Brain microvascular endothelial cell (primary cell): ENCODE measurements at regions not wholly inside any gene's neighbourhood (a gene's known extent, or its start where the extent isn't known, plus 50 kb on each side); places are given as distances from the start of the nearest gene placed in this dataset.
A peak's percentile ranks its signal among the peaks of the same experiment; 100 is the strongest.
"Not testable (repeated sequence)": the region's sequence is repeated elsewhere in the genome, so short reads cannot be mapped to it uniquely, and the experiment has no call there.

Experiments
- DNase-seq: peaks from one replicate; pipeline ENCODE4 v3.0.0-alpha.2; 2020
- H3K27ac ChIP-seq: fragments of 250-450 bp; sonication (Bioruptor Pico); 2 replicates; pipeline ENCODE4 v1.5.1; 2020; ENCODE audit warnings: mild to moderate bottlenecking, moderate library complexity
- H3K27me3 ChIP-seq: fragments of 250-450 bp; sonication (Bioruptor Pico); replicated peaks from 2 replicates; pipeline ENCODE4 v1.5.1; 2020; ENCODE audit warnings: mild to moderate bottlenecking
- H3K36me3 ChIP-seq: fragments of 250-450 bp; sonication (Bioruptor Pico); replicated peaks from 2 replicates; pipeline ENCODE4 v1.5.1; 2020; ENCODE audit warnings: mild to moderate bottlenecking
- H3K4me3 ChIP-seq: 2 replicates; pipeline ENCODE4 v1.5.1; 2011; ENCODE audit warnings: low read depth, mild to moderate bottlenecking, control low read depth, low read length, moderate library complexity
- in situ Hi-C: cut with HindIII; loops from 2 replicates; pipeline ENCODE4 v1.10.0; 2017; ENCODE audit warnings: low sequenced_read_pairs, low pct_ligation_motif_present
- TF ChIP-seq, protein P1 (sequence below): IDR thresholded peaks from 2 replicates; pipeline ENCODE4 v1.5.1; 2011; ENCODE audit warnings: low read depth, mild to moderate bottlenecking, moderate library complexity, low read length, control low read depth, inconsistent platforms; ENCODE audit errors: missing control alignments

DNA sequence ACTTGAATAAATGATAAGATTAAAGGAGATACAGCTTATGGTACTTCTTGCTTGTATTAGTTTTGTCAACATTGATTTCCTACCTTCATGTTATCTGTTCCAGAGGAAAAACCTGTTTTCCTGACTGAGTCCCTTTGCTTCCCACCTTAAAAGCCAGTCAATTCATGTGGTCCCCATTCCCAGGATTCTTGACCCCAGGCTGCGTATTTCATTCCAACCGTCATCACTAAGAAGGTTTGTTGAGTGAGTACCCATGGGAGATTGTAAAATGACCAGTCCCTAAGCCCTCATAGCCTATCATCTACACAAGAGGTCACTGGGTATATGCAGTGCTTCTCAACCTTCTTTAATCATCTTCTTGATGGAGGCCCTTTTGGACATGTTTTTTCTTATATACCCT lies 52.2 kb downstream of the BEX3 start:
- H3K36me3 ChIP-seq, result no peaks in the 10 kb centered on the region
- TF ChIP-seq, protein P1, sequence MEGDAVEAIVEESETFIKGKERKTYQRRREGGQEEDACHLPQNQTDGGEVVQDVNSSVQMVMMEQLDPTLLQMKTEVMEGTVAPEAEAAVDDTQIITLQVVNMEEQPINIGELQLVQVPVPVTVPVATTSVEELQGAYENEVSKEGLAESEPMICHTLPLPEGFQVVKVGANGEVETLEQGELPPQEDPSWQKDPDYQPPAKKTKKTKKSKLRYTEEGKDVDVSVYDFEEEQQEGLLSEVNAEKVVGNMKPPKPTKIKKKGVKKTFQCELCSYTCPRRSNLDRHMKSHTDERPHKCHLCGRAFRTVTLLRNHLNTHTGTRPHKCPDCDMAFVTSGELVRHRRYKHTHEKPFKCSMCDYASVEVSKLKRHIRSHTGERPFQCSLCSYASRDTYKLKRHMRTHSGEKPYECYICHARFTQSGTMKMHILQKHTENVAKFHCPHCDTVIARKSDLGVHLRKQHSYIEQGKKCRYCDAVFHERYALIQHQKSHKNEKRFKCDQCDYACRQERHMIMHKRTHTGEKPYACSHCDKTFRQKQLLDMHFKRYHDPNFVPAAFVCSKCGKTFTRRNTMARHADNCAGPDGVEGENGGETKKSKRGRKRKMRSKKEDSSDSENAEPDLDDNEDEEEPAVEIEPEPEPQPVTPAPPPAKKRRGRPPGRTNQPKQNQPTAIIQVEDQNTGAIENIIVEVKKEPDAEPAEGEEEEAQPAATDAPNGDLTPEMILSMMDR, result no peak
- in situ Hi-C loops, result no loop called here
- H3K27ac ChIP-seq, result no peak overlapping the region
- no peaks in the 10 kb centered on the region for H3K27me3 ChIP-seq
- DNase-seq, result no peak
- H3K4me3 ChIP-seq, result no peak overlapping the region

DNA sequence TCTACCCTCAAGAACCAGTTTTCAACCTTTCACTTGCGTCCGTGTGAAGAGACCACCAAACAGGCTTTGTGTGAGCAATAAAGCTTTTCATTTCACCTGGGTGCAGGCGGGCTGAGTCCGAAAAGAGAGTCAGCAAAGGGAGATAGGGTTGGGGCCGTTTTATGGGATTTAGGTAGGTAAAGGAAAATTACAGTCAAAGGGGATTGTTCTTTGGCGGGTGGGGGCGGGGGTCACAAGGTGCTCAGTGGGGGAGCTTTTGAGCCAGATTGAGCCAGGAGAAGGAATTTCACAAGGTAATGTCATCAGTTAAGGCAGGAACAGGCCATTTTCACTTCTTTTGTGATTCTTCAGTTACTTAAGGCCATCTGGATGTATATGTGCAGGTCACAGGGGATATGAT lies 52.7 kb downstream of the BEX3 start:
- H3K27ac ChIP-seq, H3K36me3 ChIP-seq, in situ Hi-C loops, H3K27me3 ChIP-seq, DNase-seq, H3K4me3 ChIP-seq: not testable (repeated sequence)

DNA sequence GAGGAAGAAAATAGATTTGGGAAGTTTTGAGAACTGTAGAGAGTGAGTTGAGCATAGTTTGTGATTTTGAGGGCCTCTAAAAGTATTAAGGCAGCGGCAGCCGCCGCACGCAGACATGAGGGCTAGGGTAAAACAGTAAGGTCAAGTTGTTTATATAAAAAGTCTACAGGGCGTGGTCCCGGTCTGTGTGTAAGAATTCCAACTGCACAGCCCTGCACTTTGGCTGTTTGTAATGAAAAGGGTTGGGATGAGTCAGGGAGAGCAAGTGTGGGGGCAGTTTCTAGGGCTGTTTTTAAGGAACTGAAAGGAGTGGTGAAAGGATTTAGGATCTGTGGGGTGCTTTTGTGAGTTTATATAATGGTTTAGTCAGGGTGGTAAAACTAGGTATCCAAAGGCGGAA lies 55.0 kb downstream of the BEX3 start:
- H3K27ac ChIP-seq, result no peak overlapping the region
- no peak overlapping the region for H3K4me3 ChIP-seq
- H3K27me3 ChIP-seq, result no peaks in the 10 kb centered on the region
- TF ChIP-seq, protein P1, result no peak
- in situ Hi-C loops, result no loop called here
- no peaks in the 10 kb centered on the region for H3K36me3 ChIP-seq
- DNase-seq, result peak; percentile 9

DNA sequence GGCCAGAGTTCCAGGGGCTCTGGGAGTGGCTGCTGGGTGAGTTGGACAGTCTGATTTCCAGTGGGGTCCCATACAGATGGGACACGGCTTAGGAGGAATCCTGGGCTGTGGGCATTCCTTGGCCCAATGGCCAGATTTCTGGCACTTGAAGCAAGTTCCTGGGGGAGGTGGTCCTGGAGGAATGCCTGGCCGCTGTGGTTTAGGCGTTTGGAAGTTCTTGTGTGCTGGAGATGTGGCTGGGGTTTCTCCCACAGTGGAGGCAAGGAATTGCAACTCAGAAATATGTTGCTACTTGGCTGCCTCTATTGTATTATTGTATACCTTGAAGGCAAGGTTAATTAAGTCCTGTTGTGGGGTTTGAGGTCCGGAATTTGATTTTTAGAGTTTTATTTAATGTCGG lies 56.5 kb downstream of the BEX3 start:
- H3K27ac ChIP-seq, H3K27me3 ChIP-seq, DNase-seq, H3K36me3 ChIP-seq, in situ Hi-C loops, H3K4me3 ChIP-seq: not testable (repeated sequence)

DNA sequence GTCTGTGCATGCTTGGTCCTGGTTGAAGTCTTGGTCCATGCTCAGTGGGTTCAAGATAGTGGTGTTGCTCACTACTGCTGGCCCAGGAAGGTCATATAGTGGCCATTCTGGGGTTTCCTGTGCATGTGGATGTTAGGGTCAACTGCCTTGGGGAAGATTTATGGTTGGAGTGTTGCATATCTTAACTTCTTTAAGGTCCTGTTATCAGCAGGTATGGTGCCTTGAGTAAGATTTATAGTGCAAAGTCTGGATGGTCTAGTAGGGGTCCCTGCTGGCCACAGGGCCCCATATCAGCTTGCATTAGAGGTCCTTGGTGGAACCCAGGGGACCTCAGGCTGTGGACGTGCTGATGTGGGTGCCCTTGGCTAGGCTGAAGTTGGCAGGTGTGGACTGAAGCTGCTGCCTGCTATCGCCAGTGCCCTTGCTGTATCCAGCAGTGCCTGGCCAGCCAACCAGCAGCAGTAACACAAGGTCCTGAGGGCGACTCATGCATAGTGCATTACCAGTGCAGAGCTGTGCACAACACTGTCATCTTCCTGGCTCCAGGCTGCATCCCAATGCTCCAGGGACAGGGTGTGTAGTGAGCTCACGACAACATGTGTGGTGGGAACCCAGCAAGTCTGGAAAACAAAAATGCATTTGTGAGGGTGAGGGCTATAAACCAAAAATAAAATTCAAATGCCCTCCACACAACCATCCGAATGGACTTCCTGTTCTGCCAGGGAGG lies 61.0 kb downstream of the BEX3 start:
- Histone ChIP-seq H3K27me3 (no peaks in the 10 kb centered on the region), H3K4me3 (no peak overlapping the region), H3K27ac (no peak overlapping the region), H3K36me3 (no peaks in the 10 kb centered on the region)
- DNase-seq, result no peak
- in situ Hi-C loops, result no loop called here
- TF ChIP-seq, protein P1, result no peak

DNA sequence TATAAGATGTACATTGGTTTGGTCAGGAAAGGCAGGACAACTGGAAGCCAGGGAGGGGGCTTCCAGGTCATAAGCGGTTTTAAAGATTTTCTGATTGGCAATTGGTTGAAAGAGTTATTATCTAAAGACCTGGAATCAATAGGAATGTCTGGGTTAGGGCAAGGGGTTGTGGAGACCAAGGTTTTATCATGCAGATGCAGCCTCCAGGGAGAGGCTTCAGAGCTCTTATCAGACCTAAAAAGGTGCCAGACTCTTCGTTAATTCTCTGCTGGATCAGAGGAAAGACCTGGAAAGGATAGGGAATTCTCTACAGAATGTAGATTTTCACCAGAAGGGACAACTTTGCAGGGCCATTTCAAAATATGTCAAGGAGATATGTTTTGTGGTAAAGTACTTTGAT lies 62.8 kb downstream of the BEX3 start:
- H3K4me3 ChIP-seq, result no peak overlapping the region
- H3K27me3 ChIP-seq, result no peaks in the 10 kb centered on the region
- no peaks in the 10 kb centered on the region for H3K36me3 ChIP-seq
- in situ Hi-C loops, result no loop called here
- no peak overlapping the region for H3K27ac ChIP-seq
- TF ChIP-seq, protein P1, result no peak
- no peak for DNase-seq

DNA sequence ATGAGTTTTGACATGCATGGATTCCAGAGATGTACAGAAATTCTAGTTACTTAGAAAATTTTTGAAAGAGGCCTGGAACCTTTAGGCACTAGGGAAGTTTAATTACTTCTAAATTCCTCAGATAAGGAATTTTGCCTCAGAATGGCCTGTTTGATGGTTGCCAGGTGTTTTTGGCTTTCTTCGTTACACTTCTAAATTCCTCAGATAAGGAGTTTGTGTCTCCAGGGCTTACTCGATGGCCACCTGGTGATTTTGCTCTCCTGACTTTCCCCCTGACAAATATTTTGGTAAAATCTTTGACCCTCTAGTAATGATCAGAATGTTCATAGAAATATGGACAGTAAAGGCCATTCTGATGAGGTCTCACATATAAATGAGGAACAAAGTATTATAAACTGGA lies 64.3 kb downstream of the BEX3 start:
- no peak for DNase-seq
- in situ Hi-C loops, result no loop called here
- no peak overlapping the region for H3K27ac ChIP-seq
- TF ChIP-seq, protein P1, result no peak
- H3K27me3 ChIP-seq, result no peaks in the 10 kb centered on the region
- H3K4me3 ChIP-seq, result no peak overlapping the region
- H3K36me3 ChIP-seq, result no peaks in the 10 kb centered on the region
